ENCODE measurements at regions not wholly inside any gene's neighbourhood (a gene's known extent, or its start where the extent isn't known, plus 50 kb on each side); places are given as distances from the start of the nearest gene placed in this dataset. TPM values are rescaled to one million over a fixed set of nuclear protein-coding genes. Genes with fewer than 3 reads are reported as not detected.

- intact Hi-C loops (cut with DNase I): no loop called here
- H3K9me3 ChIP-seq: peaks cover 3% of the 10 kb centered on the region
- no peaks in the 10 kb centered on the region for H3K36me3 ChIP-seq
- no peak overlapping the region for H3K4me3 ChIP-seq
- H3K27me3 ChIP-seq: no peaks in the 10 kb centered on the region
- no peak for DNase-seq (ENCODE audit: extremely low spot score in 2 of 2)
- no peak for TF ChIP-seq POLR2AphosphoS5 (IDR thresholded peaks at IDR 0.05; ENCODE audit: insufficient read depth in 1 of 2, low read depth in 1 of 2)
- TF ChIP-seq CTCF (IDR thresholded peaks at IDR 0.05): no peak
- TF ChIP-seq POLR2A (IDR thresholded peaks at IDR 0.05): no peak
- no peaks in the 10 kb centered on the region for H3K4me1 ChIP-seq
- no peak overlapping the region for H3K27ac ChIP-seq
Measured at GRCh38 chr12:76142305-76142704, 57.8 kb upstream of the NAP1L1 start.

GRCh38 chr12:76138656-76139055 is 54.2 kb upstream of the NAP1L1 start:
- no peak overlapping the region for H3K4me3 ChIP-seq
- intact Hi-C loops (cut with DNase I): no loop called here
- no peak for DNase-seq (ENCODE audit: extremely low spot score in 2 of 2)
- no peaks in the 10 kb centered on the region for H3K4me1 ChIP-seq
- no peaks in the 10 kb centered on the region for H3K27me3 ChIP-seq
- H3K27ac ChIP-seq: no peak overlapping the region
- no peak for TF ChIP-seq POLR2A (IDR thresholded peaks at IDR 0.05)
- TF ChIP-seq POLR2AphosphoS5 (IDR thresholded peaks at IDR 0.05; ENCODE audit: insufficient read depth in 1 of 2, low read depth in 1 of 2): no peak
- TF ChIP-seq CTCF (IDR thresholded peaks at IDR 0.05): no peak
- H3K36me3 ChIP-seq: no peaks in the 10 kb centered on the region
- H3K9me3 ChIP-seq: peaks cover 3% of the 10 kb centered on the region

GRCh38 chr12:76137606-76138005 is 53.1 kb upstream of the NAP1L1 start:
- no peak overlapping the region for H3K4me3 ChIP-seq
- intact Hi-C loops (cut with DNase I): no loop called here
- H3K36me3 ChIP-seq: no peaks in the 10 kb centered on the region
- no peak overlapping the region for H3K27ac ChIP-seq
- no peaks in the 10 kb centered on the region for H3K4me1 ChIP-seq
- peaks cover 3% of the 10 kb centered on the region for H3K9me3 ChIP-seq
- H3K27me3 ChIP-seq: no peaks in the 10 kb centered on the region
- TF ChIP-seq POLR2A (IDR thresholded peaks at IDR 0.05) (no peak), POLR2AphosphoS5 (IDR thresholded peaks at IDR 0.05; ENCODE audit: insufficient read depth in 1 of 2, low read depth in 1 of 2) (no peak), CTCF (IDR thresholded peaks at IDR 0.05) (no peak)
- DNase-seq (ENCODE audit: extremely low spot score in 2 of 2): no peak

- intact Hi-C loops (cut with DNase I): no loop called here
- no peak for DNase-seq (ENCODE audit: extremely low spot score in 2 of 2)
Measured at GRCh38 chr12:76135456-76135855, 51.0 kb upstream of the NAP1L1 start.

More at GRCh38 chr12:76135456-76135855, 51.0 kb upstream of the NAP1L1 start:
- Histone ChIP-seq H3K4me1 (no peaks in the 10 kb centered on the region), H3K4me3 (no peak overlapping the region), H3K9me3 (peaks cover 3% of the 10 kb centered on the region), H3K27me3 (no peaks in the 10 kb centered on the region), H3K27ac (no peak overlapping the region), H3K36me3 (no peaks in the 10 kb centered on the region)
- no peak for TF ChIP-seq POLR2A (IDR thresholded peaks at IDR 0.05)
- no peak for TF ChIP-seq CTCF (IDR thresholded peaks at IDR 0.05)

Small RNA genes in the stretch of these regions (small RNA-seq; reads per million reads assigned to genes)
- not detected for gene RNU6-1271P

Data from vagina (tissue), 2 donors.